ENCODE measurements at regions not wholly inside any gene's neighbourhood (a gene's known extent, or its start where the extent isn't known, plus 50 kb on each side); places are given as distances from the start of the nearest gene placed in this dataset.

DNA sequence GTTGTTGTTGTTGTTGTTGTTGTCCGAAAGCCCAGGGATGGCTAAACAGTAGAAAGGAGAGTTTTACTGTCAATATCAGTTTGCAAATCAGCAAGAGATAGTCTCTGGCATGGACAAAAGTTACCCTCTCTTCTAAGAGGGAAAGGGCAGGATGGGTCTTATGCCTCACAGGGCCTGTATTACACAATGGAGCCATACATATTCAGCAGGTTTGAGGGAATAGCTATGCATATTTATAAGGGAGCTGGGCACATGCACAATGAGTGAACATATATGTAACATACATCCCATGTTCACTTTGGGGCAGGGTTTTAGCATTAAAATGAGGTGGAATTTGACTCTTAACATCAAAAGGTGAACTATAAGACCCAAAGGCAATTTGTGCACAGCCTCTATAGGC lies 84.4 kb upstream of the PGBD5 start:
- DNase-seq, result no peak

GRCh38 chr1:230509281-230509977 lies 83.3 kb upstream of the PGBD5 start:
- no peak for DNase-seq

DNA sequence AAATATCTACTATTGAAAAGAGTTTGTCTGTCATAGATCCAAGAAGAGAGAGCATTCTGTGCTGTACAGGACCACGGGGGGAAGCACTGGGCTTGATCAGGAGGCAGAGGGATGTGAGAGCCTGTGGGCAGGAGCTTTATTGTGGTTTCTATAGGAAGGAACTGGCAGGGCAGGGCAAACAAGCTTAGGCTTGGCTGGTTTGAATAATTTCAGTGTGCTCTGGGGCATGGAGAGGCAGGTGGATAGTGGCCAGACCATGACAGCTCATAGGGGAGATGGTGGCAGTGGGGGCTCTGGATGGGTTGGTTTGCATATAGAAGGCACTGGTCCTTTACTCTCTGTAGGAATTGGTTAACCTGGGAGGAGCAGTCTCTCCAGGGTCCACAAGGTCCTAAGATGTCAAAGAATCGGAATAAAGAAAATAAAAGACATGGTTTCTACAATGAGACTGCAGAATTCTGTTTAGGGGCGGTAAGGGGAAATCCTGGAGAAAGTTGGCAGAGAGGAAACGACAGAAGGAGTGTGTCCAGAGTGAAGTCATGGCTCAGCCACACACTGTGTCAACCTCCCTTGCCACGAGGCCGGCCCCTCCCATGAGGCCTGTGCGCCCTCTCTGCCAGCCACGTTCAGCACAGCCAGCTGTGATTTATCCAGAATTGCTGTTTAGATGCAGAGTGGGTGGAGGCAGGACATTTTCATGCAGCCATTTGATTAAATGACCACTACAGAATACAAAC lies 81.7 kb upstream of the PGBD5 start:
- DNase-seq, result no peak

- no peak for DNase-seq
These were observed 81.1 kb upstream of the PGBD5 start for GRCh38 chr1:230507236-230507635.

- no peak for DNase-seq
These were observed 80.3 kb upstream of the PGBD5 start for GRCh38 chr1:230506451-230506850.

GRCh38 chr1:230504310-230504709 lies 78.2 kb upstream of the PGBD5 start:
- no peak for DNase-seq

- DNase-seq, result no peak
These were observed 77.6 kb upstream of the PGBD5 start for GRCh38 chr1:230503726-230504125.

GRCh38 chr1:230502996-230503395 lies 76.9 kb upstream of the PGBD5 start:
- DNase-seq, result no peak

DNA sequence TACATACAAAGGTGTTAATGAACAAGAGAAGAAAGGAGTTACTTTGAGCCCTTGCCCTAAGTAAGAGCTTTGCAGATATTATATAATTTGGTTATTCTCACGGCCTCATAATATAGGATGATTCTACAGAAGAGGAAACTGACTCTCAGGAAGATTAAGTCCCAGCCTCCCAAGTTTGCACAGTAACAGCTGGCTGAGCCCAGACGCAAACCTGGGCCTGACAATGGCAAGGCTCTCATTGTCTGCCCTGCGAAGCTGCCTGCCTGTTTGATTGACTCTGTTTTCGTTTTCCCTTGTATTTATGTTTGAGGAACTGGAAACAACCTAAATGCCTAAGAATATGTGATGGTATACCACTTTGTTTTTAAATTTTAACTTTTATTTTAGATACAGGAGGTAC lies 76.2 kb upstream of the PGBD5 start:
- DNase-seq, result no peak

DNA sequence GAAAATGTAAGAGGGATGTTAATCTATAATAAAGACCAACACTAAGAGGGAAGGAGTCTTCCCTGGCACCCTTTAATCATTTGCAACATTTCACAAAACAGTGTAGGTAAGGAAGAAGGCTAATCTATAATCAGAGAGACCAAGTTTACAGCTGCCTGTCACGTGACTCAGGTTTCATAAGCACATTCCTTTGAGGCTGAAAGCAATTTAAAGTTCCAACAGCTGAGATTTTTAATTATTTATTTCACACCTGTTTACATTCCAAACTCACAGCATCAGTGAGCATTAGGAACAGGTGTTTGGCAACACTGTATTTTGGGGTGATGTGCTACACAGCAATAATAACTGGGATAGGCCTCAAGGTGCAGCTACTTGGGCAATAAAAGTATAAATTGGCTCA lies 75.7 kb upstream of the PGBD5 start:
- DNase-seq, result no peak

DNA sequence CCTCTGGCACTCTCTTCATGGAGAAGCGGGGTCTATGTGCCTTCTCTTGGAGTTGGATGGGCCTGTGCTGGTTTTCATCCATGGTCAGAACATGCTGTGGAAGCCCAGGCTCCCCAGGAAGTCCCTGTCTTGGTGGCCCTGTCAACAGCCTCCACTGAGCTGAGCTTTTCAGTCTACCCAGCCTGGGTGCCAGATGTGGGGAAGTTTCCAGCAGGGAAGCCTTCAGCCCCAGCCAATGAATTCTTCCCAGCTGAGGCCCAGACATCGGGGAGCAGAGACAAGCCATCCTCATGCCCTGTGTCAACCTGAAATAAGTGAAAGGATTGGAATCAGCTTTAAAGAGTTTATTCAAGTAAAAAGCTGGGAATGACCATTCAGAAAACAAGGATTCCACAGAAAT lies 75.1 kb upstream of the PGBD5 start:
- no peak for DNase-seq

DNA sequence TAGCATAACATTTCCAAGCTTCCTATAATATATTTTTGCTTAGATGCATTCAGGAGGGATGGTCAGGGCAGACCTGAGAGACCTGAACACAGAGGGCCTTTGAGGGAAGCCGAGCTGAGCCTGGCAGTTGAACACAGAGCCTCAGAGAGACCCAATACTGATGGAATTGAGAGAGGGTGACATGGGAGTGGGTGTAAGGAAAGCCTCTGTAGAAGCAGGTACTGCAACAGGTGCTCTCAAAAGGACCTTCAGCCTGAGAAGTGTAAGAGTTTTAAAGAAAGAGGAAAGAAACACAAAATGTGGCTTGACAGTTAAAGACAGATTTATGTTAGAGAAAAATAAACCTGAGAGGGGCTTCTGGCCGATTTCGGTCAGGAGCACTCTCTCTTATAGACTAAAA lies 73.9 kb upstream of the PGBD5 start:
- no peak for DNase-seq

- DNase-seq, result no peak
These were observed 73.4 kb upstream of the PGBD5 start for GRCh38 chr1:230499496-230499895.

DNA sequence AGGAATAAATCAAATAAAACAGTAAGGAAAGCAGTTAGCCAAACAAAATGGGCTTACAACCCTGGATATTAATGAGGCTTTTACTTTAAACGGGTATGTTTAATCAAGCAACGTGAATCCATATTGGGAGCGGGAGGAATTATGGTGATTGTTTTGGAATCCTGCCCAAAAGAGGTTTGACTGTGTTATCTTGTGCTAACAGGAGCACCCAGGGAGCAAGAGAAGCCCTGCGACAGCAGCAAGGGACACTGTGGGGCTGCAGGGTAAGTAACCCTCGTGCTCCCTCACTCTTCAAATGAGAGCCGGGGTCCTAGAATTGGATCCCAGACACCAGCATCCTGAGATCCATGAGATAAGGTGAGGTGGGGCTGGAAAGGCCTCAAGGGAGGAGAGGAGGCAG lies 72.6 kb upstream of the PGBD5 start:
- DNase-seq, result no peak

DNA sequence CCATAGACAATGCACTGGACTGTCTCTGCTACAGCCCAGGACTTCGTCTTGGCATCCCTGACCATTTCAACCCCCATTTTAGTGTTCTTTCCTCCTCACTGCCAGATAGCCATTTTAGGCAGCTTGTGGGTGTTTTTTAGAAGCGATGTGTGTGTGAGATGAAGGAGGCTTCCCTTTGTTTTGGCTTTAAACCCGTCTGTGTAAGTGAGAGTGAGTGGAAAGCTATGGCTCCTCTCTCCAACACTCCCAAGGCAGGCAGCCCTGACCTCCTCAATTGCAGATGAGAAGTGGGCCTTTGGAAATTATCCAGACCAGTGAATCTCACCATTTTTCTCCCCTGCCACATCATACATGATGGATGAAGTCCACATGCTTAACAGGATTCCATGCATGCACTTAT lies 70.3 kb upstream of the PGBD5 start:
- no peak for DNase-seq

GRCh38 chr1:230495891-230496385 lies 69.8 kb upstream of the PGBD5 start:
- no peak for DNase-seq

DNA sequence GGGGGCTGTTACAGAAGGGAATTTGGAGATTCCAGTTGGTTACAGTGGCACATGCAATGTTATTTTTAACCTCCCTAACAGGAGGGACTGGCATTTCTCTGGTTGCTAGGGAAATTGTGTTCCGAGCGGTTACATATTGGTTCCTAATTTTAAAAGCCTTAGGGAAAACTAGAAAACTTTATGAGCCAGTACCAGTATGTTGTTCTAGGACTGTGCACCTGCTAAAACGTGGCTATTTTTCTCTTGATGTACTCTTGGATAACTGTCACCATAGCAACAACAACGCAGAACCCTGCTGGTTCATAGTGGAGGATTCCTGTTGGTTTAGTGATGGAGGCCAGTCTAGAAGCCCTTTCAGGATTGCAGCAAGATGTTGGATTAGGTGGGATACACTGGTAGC lies 68.9 kb upstream of the PGBD5 start:
- DNase-seq, result no peak

DNA sequence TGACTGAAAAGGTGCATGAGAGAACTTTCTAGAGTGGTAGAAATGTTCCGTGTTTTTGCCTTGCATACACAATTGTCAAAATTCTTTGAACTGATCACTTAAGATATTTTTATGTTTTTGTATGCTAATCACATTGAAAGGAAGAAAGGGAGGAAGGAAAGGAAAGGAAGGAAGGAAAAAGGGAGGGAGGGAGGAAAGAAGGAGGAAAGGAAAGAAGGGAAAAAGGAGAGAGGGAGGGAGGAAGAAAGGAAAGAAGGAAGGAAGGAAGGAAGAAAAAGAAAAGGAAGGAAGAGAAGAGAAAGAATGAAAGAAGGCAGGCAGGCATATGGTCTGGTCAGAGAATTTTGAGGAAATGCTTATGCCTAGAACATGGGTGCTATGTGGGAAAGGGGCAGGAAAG lies 68.4 kb upstream of the PGBD5 start:
- DNase-seq, result no peak

DNA sequence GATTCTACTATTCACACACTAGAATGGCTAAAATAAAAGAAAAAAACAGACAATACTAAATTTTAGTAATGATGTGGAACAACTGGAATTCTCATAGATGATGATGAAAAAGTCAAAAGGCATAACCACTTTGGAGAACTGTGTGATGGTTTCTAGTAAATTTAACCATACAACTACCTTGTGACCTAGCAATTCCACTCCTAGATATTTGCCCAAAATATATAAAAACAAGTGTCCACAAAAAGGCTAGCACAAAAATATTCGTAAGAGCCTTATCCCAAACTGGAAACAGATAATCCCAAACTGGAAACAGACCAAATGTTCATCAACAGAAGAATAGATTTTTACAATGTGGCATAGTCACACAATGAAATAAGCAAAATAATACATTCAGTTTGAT lies 67.9 kb upstream of the PGBD5 start:
- no peak for DNase-seq

GRCh38 chr1:230493264-230493663 lies 67.1 kb upstream of the PGBD5 start:
- DNase-seq, result no peak

DNA sequence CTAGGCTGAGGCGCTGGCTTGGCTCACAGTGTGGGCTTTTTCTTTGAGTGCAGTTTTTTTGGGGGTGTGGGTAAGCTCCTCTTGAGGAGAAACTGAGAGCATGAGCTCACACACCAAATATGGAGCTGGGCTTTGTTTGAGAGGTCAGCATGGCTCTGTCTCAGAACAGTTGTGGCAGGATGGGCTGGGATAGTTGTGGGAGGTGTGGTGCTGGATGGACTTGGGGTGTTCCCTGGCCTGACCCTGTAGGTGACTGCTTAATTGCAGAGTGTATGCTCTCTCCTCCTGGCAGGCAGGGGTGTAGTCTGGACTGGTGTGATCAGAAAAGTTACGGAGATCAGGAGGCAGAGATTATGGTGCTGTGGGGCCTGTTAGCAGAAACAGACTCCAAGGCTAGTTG lies 64.3 kb upstream of the PGBD5 start:
- DNase-seq, result no peak

GRCh38 chr1:230487773-230488428 lies 61.8 kb upstream of the PGBD5 start:
- no peak for DNase-seq

- DNase-seq, result no peak
These were observed 50.5 kb upstream of the PGBD5 start for GRCh38 chr1:230476622-230477003.

Measured in AML-193 (cell line).